Peyer's patch (tissue), 4 donors: ENCODE measurements at regions not wholly inside any gene's neighbourhood (a gene's known extent, or its start where the extent isn't known, plus 50 kb on each side); places are given as distances from the start of the nearest gene placed in this dataset.

Experiments
- POLR2A ChIP-seq, 2 donors: fragments of 450-650 bp; IDR thresholded peaks; one replicate each; pipeline ENCODE4 v1.5.1; 2017; ENCODE audit warnings: antibody characterized with exemption in 2 of 2, mild to moderate bottlenecking in 2 of 2, moderate library complexity in 2 of 2
- TF ChIP-seq, protein P1 (sequence below), 6 experiments: fragments of 450-650 bp in 4 of 6; fragments of 200-600 bp in 2 of 6; sonication (generic) in 1 of 6; IDR thresholded peaks; one replicate each; pipeline ENCODE4 v1.5.1; 2017 to 2019; ENCODE audit warnings: antibody characterized with exemption in 6 of 6, mild to moderate bottlenecking in 3 of 6, moderate library complexity in 1 of 6

- no peak for TF ChIP-seq POLR2A (IDR thresholded peaks at IDR 0.05)
- TF ChIP-seq, protein P1, sequence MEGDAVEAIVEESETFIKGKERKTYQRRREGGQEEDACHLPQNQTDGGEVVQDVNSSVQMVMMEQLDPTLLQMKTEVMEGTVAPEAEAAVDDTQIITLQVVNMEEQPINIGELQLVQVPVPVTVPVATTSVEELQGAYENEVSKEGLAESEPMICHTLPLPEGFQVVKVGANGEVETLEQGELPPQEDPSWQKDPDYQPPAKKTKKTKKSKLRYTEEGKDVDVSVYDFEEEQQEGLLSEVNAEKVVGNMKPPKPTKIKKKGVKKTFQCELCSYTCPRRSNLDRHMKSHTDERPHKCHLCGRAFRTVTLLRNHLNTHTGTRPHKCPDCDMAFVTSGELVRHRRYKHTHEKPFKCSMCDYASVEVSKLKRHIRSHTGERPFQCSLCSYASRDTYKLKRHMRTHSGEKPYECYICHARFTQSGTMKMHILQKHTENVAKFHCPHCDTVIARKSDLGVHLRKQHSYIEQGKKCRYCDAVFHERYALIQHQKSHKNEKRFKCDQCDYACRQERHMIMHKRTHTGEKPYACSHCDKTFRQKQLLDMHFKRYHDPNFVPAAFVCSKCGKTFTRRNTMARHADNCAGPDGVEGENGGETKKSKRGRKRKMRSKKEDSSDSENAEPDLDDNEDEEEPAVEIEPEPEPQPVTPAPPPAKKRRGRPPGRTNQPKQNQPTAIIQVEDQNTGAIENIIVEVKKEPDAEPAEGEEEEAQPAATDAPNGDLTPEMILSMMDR (IDR thresholded peaks at IDR 0.05): no peak
Measured at GRCh38 chr1:95635811-95636210, 401.8 kb downstream of the RWDD3 start.
